Bone marrow (tissue), 2 donors: ENCODE measurements at regions not wholly inside any gene's neighbourhood (a gene's known extent, or its start where the extent isn't known, plus 50 kb on each side); places are given as distances from the start of the nearest gene placed in this dataset.
A peak's percentile ranks its signal among the peaks of the same experiment; 100 is the strongest.

Experiments
- DNase-seq, 2 donors: peaks; one replicate each; lab custom pipeline; 2025; lab: John Stamatoyannopoulos, UW

DNA sequence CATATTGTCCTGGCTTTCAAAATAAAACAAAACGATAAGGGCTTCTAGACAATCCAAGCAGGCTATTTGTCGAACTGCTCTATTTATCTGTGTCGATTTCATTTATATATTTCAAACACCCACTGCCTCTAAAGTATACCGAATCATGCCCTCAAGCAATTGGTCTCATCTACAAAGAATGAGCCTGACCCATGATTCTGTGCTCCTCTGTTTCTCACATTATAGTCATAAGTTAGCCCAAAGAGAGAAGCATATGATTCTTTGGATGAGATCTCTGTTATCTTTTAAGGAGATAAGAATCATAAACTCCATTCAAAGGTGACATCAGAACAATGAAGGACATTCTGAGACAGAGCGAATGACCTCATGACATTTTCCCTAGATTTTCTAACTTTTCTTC, 191.1 kb downstream of the MAP2K6 start:
- no peak for DNase-seq

DNA sequence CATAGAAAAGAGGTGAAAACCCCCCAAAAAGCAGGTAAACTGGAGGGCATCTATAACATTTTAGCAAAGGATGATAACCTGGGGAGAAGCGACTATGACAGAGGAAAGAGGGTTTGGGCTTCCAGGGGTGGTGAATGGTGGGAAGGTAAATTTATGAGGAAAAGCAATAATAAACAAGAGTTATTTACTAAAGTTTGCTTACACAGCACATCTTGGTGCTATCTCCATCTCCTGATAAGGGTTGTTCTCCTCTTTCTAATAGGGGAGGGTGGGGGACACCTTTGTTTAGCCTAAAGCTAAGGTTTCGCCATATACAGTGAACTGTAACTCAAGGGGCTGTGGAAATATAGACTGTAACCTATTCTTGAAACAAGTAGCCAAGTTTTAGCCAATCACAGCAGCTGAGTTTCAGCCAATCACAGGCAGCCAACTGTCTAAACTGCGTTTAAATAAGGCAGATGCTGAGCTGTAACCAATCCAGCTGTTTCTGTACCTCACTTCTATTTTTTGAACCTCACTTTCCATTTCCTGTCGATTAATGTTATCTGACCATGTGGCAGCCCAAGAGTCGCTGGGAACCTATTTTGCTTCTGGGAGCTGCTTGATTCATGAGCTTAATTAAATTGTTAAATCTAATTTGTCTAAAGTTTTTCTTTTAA, 191.8 kb downstream of the MAP2K6 start:
- DNase-seq = no peak

DNA sequence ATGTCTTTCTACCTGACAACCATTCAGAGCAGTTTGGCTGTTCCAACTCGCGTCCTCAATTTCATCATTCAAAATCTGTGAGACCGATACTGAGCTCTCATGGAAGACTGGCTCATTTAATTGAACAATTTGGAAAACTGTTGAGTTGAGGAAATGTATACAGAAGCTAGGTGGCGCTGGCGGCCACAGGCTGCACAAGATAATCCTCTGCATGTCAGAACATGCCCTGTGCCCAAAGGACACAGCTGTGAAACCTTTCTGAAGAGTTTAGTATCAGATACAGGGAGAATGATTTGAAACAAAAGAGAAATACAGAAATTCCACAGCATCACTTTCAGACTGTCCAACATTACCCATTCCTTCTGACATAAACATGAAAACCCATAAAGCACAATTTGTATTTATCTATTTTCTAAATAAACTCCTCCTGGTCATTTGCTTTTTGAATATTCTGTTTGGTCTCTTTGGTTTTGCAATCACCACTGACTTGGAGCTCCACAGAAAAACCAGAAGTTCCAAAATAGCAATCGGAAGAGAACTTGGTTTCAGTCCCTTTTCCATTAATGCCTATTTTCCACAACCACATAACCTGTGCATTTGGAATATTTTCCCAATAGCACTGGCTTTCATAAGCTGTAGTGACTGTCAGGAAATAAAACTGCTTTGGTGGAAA, 192.8 kb downstream of the MAP2K6 start:
- DNase-seq = peak in 1 of 2 donors; percentile 13

DNA sequence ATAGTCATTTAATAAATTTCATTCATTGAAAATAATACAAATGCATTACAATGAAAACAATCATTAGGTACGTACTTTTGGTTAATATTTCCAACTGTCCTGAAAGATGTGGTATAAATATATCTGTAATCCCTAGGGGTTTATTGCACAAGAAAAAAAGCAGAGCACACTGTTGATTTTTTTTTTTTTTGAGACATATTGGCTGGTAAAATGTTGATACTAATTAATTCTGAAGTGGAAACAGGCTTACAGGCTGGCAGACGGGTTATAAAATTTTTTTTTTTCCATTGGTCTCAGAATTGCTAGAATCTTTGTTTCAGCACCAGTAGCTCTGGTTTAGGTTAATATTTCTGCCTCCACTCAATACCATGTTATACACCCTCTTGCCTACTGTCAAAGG, 193.6 kb downstream of the MAP2K6 start:
- DNase-seq = no peak

DNA sequence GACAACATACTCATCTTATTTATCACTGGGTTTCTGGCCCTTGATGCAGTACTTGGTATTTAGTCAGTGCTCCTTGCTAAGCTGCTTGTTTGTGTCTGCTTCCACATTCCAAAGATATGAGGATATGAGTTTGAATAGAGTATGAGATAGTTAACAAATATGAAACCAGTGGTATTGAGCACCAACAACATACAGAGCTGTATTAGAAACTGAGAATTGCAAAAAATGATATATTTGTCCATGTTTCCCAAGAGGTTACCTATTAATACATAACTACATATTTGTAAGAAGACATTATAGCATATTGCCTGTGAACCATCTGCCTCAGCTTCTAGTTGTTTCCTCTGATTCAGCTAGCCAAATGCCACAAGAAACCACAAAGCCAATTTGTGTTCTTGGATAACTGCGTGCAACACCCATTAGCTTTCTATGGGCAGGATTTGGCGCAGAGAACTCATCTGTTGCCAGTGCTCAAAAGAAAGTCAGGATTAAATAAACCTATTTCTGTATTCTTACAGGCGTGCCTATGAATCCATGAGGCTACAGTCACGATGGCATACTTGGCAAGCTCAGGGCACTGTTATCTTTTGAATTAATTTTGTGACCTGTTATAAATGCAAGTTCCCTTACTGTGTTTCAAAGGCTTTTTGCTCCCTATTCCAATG, 194.4 kb downstream of the MAP2K6 start:
- no peak for DNase-seq

DNA sequence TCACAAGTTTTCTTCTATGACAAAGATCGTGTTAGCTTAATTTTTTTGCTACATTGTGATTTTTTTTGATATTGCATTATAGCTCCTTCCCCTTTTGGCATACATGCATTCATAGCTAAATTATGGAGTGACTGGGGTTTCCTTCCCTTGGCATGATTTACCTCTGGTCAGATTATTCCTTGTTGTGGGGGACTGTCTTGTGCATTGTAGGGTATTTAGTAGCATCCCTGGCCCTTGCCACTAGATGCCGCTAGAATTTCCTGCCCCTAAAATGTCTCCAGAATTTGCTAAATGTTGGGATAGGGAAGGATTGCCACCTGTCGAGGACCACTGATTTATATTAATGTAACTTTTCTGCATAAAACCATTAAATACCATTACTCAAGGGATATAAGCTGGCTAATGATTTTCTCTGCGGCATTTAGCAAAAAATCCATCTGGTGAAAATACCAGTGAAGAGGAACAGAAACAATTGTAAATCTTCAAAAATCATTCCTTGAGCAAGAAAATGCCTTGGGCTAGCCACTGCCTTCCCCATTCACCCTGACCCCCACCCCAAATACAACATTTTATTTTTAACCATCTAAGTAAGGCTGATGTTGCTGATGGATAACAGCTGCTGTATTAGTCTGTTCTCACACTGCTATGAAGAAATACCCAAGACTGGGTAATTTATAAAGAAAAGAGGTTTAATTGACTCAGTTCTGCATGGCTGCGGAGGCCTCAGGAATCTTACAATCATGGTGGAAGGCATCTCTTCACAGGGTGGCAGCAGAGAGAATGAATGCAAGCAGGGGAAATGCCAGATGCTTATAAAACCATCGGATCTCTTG, 195.2 kb downstream of the MAP2K6 start:
- no peak for DNase-seq

DNA sequence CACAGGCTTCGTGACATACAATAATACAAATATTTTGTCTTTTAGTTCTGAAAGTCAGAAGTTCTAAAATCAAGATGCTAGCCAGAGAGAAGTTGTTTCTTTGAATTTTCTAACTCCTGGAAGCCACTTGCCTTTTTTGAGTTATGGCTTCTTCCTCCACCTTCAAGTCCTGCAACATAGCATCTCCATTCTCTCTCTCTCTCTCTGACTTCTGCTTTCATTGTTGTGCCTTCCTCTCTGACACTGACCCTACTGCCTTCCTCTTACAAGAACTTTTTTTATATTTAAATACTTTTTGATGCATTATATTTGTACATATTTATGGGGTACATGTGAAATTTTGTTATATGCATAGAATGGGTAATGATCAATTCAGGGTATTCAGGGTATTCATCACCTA, 205.9 kb downstream of the MAP2K6 start:
- no peak for DNase-seq

DNA sequence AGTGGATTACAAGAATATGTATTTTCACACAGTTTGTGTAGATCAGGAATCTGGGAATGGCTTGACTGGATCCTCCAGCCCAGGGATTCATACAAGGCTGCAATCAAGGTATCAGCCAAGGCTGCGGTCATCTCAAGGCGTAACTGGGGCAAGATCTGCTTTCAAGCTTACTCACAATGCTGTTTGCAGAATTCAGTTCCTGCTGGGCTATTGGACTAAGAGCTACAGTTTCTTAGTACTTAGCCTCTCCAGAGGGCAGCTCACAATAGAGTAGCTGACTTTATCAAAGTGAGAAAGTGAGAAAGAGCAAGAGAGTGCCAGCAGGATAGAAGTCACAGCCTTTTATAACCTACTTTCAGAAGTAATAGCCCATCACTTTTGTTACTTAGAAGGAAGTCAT, 211.0 kb downstream of the MAP2K6 start:
- DNase-seq = no peak

DNA sequence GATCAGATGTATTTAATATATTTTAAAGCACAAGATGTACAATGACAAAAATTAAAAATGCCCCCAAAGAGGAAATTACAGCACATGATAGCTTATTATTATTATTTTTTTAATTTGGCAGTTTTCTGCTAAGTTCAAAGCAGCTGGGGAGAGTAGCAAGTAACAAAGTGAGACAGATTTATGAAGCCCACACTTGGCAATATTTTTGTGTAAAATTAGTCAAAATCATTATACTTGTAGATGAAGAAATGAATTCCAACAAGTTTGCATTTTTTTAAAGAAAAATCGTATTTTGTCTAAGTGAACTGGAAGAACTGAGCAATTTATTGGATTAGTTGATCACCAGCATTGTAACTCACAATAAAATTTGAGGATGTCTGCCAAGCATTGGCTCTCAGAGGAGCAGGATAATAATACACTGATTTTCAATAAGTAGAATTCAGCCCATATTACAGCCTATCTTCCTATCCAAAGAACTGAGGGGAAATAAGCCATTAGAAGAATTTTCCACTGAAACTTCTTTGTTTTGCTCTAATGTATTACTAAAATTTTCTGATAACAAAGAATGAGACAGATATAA, 215.6 kb downstream of the MAP2K6 start:
- no peak for DNase-seq

DNA sequence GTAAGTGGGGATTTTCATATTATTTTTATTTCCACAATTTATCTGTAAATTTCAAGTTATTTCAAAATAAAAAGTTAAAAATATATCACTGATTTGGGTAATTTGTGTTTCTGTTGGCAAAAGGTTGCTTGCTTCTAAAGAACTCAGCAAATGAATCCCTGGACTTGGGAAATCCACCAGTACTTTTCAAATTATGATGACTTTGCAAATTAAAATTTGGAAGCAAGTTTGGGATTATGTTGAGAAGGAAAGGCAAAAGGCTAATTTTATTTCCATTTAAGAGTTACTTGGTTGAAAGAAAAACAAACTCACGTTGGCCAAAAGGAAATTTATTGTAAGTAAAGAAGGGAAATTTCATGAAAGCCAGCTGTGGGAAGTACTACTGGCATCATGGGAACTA, 220.3 kb downstream of the MAP2K6 start:
- DNase-seq = no peak

DNA sequence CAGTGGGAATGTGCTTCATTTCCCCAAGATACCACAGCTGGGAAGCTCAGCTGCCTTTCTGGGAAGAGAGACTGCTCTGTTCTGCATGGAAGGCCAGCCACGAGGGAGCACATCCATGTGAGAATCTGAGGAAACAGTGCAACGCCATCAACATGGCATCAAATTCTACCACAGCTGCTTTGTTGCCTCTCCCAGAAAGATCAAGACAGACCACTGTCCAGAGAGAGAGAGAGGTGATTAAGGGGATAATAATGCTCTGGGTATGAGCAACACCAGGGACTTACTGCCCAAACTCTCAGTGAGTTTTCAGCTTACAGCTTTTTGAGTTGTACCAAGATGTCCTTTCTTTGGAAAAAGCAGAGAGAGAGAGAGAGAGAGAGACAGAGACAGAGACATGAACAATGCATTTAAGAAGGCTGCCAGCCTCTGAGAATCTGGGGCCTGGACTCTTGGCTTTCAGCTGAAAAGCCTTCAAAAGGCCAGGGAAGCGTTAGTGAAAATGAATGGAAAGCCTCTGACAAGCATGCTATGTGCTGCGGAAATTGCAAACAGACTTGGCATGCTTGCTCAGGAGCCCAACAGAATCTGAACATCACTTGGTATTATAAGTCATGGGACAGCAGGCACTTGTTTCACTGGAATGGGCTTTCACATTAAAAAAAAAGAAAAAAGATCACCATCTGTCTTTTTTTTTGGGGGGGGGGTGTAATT, 223.1 kb downstream of the MAP2K6 start:
- DNase-seq = no peak

DNA sequence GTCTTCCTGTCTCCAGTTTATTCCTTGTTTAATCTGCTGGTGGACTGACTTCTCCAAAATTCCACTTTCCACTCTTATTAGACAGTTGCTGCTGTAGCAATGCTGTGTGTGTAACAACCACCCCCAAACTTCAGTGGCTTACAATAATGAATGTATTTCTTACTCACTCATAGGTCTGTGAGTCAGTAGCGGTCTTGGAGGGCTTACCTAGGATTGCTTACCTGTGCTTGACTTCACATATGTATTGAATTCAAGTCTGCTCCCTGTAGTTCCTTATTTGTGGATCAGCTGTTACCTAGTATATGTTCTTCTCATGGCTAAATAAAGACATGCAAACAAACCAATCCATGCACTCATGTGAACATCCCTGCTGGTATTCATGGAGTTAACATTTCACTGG, 224.6 kb downstream of the MAP2K6 start:
- no peak for DNase-seq

DNA sequence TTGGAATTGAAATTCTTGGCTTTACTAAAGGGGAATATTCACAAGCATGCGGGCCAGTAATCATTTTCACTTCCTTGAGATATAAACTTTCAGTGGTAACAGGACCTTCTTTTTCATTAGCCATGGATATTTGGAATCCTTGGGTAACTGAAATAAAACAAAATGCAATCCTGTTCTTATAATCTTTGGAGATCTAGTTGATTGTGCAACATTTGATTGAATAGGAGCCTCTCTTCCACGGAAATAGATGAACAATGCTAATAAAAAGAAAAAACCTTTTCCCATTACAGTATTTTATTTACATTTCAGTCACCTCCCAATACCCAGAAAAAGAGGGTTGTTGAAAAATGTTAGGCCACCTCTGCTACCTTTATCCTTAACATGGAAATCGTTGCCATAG, 225.6 kb downstream of the MAP2K6 start:
- no peak for DNase-seq

DNA sequence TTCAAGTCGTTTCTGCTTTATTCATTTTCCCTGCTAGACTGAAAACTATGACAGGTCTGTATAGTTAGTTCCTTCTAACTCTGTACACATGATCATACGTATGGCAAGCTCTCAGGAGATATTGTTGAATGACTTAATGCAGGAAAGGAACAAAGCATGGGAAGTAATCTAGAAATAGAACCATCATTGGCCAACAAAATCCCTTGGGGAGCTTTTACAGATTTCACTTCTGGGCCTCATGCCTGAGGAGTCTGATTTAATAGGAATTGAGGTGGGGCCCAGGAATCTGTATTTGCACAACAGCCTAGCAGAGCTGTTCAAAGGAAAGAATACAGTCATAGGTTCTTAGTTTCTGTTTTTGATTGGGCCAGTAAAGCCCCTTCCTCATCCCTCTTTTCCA, 229.2 kb downstream of the MAP2K6 start:
- DNase-seq = no peak

DNA sequence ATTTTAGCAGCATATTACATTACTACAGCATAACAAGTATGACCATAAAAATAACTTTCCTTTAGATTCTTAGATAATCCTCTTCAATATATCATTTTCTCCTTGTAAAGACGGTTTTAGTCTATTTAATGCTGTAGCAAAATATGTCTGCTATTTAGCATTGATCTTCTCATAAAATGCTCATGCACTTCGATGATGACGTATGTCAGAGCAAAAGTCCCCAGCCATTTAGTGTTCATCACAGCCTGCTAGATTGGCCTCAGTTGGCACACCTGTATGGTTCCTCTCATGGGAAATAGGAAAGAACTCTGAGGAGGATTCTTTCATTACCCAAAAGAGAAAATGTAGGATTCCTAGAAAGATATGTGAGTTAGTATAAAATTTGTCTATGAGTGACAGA, 232.2 kb downstream of the MAP2K6 start:
- DNase-seq = no peak

DNA sequence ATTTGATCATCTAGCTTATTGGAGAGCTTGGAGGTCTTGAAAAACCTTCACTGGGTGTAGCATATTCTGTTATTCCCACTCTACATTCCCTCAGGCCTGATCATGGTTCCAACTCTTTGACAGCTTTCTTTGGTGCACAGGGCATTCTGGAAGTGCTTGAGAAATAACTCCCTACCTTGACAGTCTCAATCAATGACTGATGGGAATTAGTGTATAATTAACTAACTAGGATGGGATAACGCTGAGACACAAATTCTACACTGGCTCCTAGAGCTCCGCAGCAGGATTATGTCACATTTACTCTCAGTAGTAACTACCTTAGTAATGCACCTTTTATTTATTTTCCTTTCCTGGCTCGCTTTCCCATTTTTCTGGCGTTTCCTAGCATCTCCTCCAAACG, 236.4 kb downstream of the MAP2K6 start:
- DNase-seq = no peak

DNA sequence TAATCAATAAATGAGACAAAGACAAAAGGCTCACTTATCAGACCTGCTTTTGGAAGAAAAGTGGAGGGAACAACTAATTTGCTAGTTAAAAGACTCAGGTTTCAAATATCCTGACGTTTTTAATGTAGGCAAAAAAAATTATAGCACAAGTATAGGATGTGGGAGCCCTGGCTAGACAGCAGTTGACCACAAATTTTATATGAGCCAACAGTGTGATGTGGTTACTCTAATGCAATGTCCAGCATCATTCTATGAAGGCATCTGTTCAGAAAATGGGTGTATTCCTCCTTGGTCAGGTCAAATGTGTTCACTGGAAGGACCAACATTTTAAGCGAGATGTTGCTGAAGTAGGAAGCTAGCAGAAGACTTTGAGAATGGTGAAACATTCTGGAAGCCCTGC, 237.4 kb downstream of the MAP2K6 start:
- no peak for DNase-seq

DNA sequence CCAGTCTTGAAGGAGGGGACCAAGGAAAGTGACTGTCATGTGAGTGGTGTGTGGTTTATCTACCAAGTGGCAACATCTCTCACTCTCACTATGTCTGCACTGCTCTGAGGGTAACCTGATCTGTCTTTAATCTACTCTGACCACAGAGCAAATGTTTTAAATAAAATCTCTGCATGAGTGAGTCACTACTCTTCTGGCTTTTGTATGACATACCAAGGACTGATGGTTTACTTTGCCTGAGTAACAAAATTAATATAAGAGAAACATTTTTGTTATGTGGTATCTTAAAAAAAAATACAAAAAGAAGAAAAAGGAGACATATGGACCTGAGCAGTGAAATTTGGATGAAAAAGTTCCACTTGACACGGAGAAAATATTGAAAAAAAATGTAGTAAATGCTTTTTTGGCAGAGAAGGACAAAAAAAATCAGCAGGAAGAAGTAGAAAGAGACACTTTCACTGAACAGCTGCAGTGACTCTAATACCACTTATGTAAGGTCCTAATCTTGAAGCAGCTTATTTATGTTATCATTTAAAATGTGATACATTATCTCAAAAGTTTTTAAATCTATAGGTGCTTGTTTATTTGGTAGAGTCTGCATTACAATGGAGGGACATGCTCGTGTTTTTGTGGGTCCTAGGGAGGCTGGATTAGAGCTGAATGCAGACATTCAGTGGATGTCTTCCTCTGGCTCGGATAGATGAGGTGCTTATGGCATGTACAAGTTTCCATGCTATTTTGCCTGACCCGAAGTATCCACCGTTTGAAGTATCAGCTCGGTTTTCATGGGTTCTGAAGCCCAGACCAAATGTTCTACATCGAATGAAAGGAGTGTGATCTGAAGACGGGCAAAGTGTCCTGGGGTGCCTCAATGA, 240.7 kb downstream of the MAP2K6 start:
- DNase-seq = no peak

DNA sequence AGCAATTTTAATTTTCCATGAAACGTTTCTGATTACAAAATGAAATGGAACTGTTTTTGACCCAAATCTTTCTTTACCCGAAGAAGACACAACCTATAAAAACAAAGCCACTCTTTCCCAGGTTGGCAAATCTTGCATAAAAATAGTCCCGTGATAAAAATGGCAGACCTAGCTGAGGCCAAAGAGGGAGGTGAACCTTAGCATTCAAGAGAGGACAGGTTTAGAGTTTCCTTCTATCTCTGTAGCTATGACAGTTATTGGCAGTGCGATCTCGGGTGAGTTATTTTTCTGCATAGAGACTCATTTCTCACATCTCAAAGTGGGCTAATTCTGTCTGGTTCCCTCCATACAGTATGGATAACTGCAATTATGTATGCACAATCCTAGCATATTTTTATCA, 241.4 kb downstream of the MAP2K6 start:
- no peak for DNase-seq

DNA sequence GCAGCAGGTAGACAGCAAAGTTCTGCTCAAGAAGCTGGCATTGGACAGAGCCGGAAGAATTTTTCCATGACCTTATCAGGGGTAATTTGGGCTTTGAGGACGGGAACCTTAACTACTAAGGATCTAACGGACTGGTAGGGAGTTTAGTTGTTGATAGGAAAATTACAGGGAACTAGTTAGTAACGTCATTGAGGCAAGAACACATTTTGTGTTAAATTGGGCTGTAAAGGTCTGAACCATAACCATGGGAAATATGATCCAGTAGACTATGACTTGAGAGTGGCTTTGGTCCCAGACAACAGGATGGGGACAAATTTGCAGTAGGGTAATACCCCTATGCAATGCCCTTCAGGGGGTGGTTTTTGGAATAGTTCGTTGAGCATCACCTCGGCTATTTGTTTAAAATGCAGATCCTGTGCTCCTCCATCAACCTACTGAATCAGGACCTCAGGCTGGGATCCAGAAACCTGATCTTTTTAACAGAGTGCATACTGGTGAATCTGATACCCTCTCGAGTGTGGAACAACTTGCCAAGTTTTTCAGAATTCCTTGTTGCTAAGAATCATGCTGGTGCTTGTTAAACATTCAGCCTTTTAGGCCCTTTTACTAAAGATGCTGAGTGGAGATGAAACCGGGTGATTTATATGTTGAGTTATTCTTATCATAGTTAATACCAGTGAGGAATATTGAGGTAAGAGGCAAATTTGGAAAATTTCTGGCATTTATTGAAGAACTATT, 255.1 kb downstream of the MAP2K6 start:
- DNase-seq = no peak
